NOMO-1 treated with dmso at 0.1 percent for 144 hours (cell line): ENCODE measurements at regions not wholly inside any gene's neighbourhood (a gene's known extent, or its start where the extent isn't known, plus 50 kb on each side); places are given as distances from the start of the nearest gene placed in this dataset.

Experiments used
- DNase-seq: peaks from one replicate; lab custom pipeline; 2025; ENCODE audit not compliant: unreplicated experiment; lab: John Stamatoyannopoulos, UW

- no peak for DNase-seq
Observed at GRCh38 chr9:16128003-16128402, 575.2 kb downstream of the CCDC171 start.

- no peak for DNase-seq
Observed at GRCh38 chr9:16131264-16131663, 578.4 kb downstream of the CCDC171 start.

- DNase-seq, result no peak
Observed at GRCh38 chr9:16132513-16132912, 579.7 kb downstream of the CCDC171 start.

- no peak for DNase-seq
Observed at GRCh38 chr9:16133032-16133431, 580.2 kb downstream of the CCDC171 start.

GRCh38 chr9:16133556-16134227 is 580.8 kb downstream of the CCDC171 start:
- no peak for DNase-seq

- DNase-seq, result no peak
Observed at GRCh38 chr9:16134351-16134750, 581.5 kb downstream of the CCDC171 start.

- no peak for DNase-seq
Observed at GRCh38 chr9:16135968-16136367, 583.1 kb downstream of the CCDC171 start.

GRCh38 chr9:16136451-16136850 is 583.6 kb downstream of the CCDC171 start:
- no peak for DNase-seq

GRCh38 chr9:16136961-16137360 is 584.1 kb downstream of the CCDC171 start:
- no peak for DNase-seq

- no peak for DNase-seq
Observed at GRCh38 chr9:16138561-16139491, 586.0 kb downstream of the CCDC171 start.

GRCh38 chr9:16139774-16140173 is 586.9 kb downstream of the CCDC171 start:
- no peak for DNase-seq

- no peak for DNase-seq
Observed at GRCh38 chr9:16143310-16143709, 590.5 kb downstream of the CCDC171 start.

GRCh38 chr9:16143947-16144890 is 591.4 kb downstream of the CCDC171 start:
- DNase-seq, result no peak

- DNase-seq, result no peak
Observed at GRCh38 chr9:16145196-16145950, 592.5 kb downstream of the CCDC171 start.

- DNase-seq, result no peak
Observed at GRCh38 chr9:16147726-16148125, 594.9 kb downstream of the CCDC171 start.

- DNase-seq, result no peak
Observed at GRCh38 chr9:16150501-16150900, 597.7 kb downstream of the CCDC171 start.

GRCh38 chr9:16150938-16151650 is 598.3 kb downstream of the CCDC171 start:
- no peak for DNase-seq

- no peak for DNase-seq
Observed at GRCh38 chr9:16152276-16153101, 599.6 kb downstream of the CCDC171 start.

- DNase-seq, result no peak
Observed at GRCh38 chr9:16153221-16153620, 600.4 kb downstream of the CCDC171 start.
